A673 (cell line): ENCODE measurements at regions not wholly inside any gene's neighbourhood (a gene's known extent, or its start where the extent isn't known, plus 50 kb on each side); places are given as distances from the start of the nearest gene placed in this dataset.

Source experiments
- BruUV-seq: library from RNA; stranded (reverse); fragments of 400-500 nt; replicated peaks from 2 replicates; lab custom pipeline; 2021; lab: Mats Ljungman, UMichigan
- CTCF ChIA-PET: fragments of 300-600 bp; sonication (Branson Sonifier 250); formaldehyde crosslinking; loops from one replicate; lab custom pipeline; 2022; ENCODE audit warnings: antibody characterized with exemption; lab: Charles Lee
- POLR2A ChIA-PET: fragments of 300-600 bp; sonication (Branson Sonifier 250); formaldehyde crosslinking; loops from one replicate; lab custom pipeline; 2022; ENCODE audit warnings: antibody characterized with exemption; ENCODE audit not compliant: low non-redundant PET; lab: Charles Lee
- DNase-seq: peaks from one replicate; pipeline ENCODE4 v3.0.0-alpha.2; 2015; ENCODE audit warnings: low spot score
- H3K27ac ChIP-seq: fragments of 200-600 bp; sonication (generic); 2 replicates; pipeline ENCODE4 v1.5.1; 2016; ENCODE audit warnings: mixed run types, low read depth, mild to moderate bottlenecking, mixed read lengths, antibody characterized with exemption, low read length; ENCODE audit not compliant: poor library complexity, severe bottlenecking
- H3K27me3 ChIP-seq: fragments of 200-600 bp; sonication (generic); replicated peaks from 2 replicates; pipeline ENCODE4 v1.6.1; 2017; ENCODE audit warnings: mixed run types, low read depth, mild to moderate bottlenecking, mixed read lengths, antibody characterized with exemption, low read length; ENCODE audit not compliant: insufficient read depth, poor library complexity
- H3K36me3 ChIP-seq: fragments of 200-600 bp; sonication (generic); 2 replicates; pipeline ENCODE4 v1.6.1; 2016; ENCODE audit warnings: mixed run types, mild to moderate bottlenecking, mixed read lengths, antibody characterized with exemption, low read length; ENCODE audit not compliant: insufficient read depth, poor library complexity, severe bottlenecking
- H3K4me1 ChIP-seq: fragments of 200-600 bp; sonication (generic); 2 replicates; pipeline ENCODE4 v1.6.1; 2017; ENCODE audit warnings: mixed run types, mild to moderate bottlenecking, mixed read lengths, antibody characterized with exemption, low read length; ENCODE audit not compliant: insufficient read depth, poor library complexity, severe bottlenecking
- H3K4me3 ChIP-seq: fragments of 200-600 bp; sonication (generic); 2 replicates; pipeline ENCODE4 v1.5.1; 2016; ENCODE audit warnings: low read depth, mixed run types, mild to moderate bottlenecking, mixed read lengths, low read length; ENCODE audit not compliant: poor library complexity, severe bottlenecking
- H3K9me3 ChIP-seq: fragments of 200-600 bp; sonication (generic); 2 replicates; pipeline ENCODE4 v1.6.1; 2016; ENCODE audit warnings: mixed run types, low read depth, mild to moderate bottlenecking, mixed read lengths, antibody characterized with exemption, low read length; ENCODE audit not compliant: poor library complexity, severe bottlenecking
- CTCF ChIP-seq: fragments of 300-800, 200-600 bp; sonication (generic); conservative IDR thresholded peaks from 2 replicates; pipeline ENCODE4 v1.5.1; 2017; ENCODE audit warnings: low read depth, mild to moderate bottlenecking, antibody characterized with exemption, low read length, moderate library complexity, mixed read lengths
- EZH2 ChIP-seq: fragments of 200-600 bp; sonication (generic); IDR thresholded peaks from 2 replicates; pipeline ENCODE4 v1.6.1; 2017; ENCODE audit warnings: borderline replicate concordance, low read depth, mild to moderate bottlenecking, mixed read lengths, antibody characterized with exemption, low read length; ENCODE audit not compliant: poor library complexity, severe bottlenecking
- intact Hi-C: fragments of 100-400 bp; cut with micrococcal nuclease; formaldehyde crosslinking; loops from one replicate; pipeline ENCODE4 v1.10.0; 2022; ENCODE audit not compliant: unreplicated experiment

- Histone ChIP-seq H3K4me3 (no peak overlapping the region), H3K36me3 (no peaks in the 10 kb centered on the region), H3K9me3 (no peaks in the 10 kb centered on the region), H3K27me3 (no peaks in the 10 kb centered on the region), H3K4me1 (no peaks in the 10 kb centered on the region), H3K27ac (no peak overlapping the region)
- POLR2A ChIA-PET, result no interaction called here
- no TSS peak for BruUV-seq
- DNase-seq, result no peak
- TF ChIP-seq EZH2 (no peak), CTCF (no peak)
- CTCF ChIA-PET, result interaction anchor here (0.8 kb wide), 1 partner anchor 223 kb away, joined by 7 read pairs; no protein-coding TSS in a partner anchor
- intact Hi-C loops, result no loop called here
These were observed 125.3 kb upstream of the FAM9C start for GRCh38 chrX:13169684-13170083.

GRCh38 chrX:13168269-13168668 is 123.8 kb upstream of the FAM9C start:
- no peaks in the 10 kb centered on the region for H3K4me1 ChIP-seq
- BruUV-seq, result no TSS peak
- TF ChIP-seq CTCF, result no peak
- DNase-seq, result no peak
- H3K27me3 ChIP-seq, result no peaks in the 10 kb centered on the region
- H3K9me3 ChIP-seq, result no peaks in the 10 kb centered on the region
- POLR2A ChIA-PET, result no interaction called here
- intact Hi-C loops, result no loop called here
- no peaks in the 10 kb centered on the region for H3K36me3 ChIP-seq
- H3K4me3 ChIP-seq, result no peak overlapping the region
- H3K27ac ChIP-seq, result no peak overlapping the region
- CTCF ChIA-PET, result no interaction called here

GRCh38 chrX:13167481-13168231 is 123.2 kb upstream of the FAM9C start:
- POLR2A ChIA-PET, result no interaction called here
- Histone ChIP-seq H3K4me3 (no peak overlapping the region), H3K36me3 (no peaks in the 10 kb centered on the region), H3K9me3 (no peaks in the 10 kb centered on the region), H3K27ac (no peak overlapping the region), H3K27me3 (no peaks in the 10 kb centered on the region), H3K4me1 (no peaks in the 10 kb centered on the region)
- peak; percentile 17 for DNase-seq
- CTCF ChIA-PET, result no interaction called here
- BruUV-seq, result no TSS peak
- no peak for TF ChIP-seq EZH2
- TF ChIP-seq CTCF, result no peak
- intact Hi-C loops, result no loop called here
